Ureter (tissue), 1 donor: ENCODE measurements at regions not wholly inside any gene's neighbourhood (a gene's known extent, or its start where the extent isn't known, plus 50 kb on each side); places are given as distances from the start of the nearest gene placed in this dataset.
"Not testable (repeated sequence)": the region's sequence is repeated elsewhere in the genome, so short reads cannot be mapped to it uniquely, and the experiment has no call there.

Experiments
- DNase-seq: peaks from one replicate; pipeline ENCODE4 v3.0.0-alpha.2; 2020; ENCODE audit warnings: low spot score
- donor health status: DM: yes; HTN: yes; CAD: no.

GRCh38 chr2:88859461-88859860 is 168.0 kb downstream of the RPIA start:
- no peak for DNase-seq

- no peak for DNase-seq
Observed at GRCh38 chr2:88860421-88861075, 169.1 kb downstream of the RPIA start.

DNA sequence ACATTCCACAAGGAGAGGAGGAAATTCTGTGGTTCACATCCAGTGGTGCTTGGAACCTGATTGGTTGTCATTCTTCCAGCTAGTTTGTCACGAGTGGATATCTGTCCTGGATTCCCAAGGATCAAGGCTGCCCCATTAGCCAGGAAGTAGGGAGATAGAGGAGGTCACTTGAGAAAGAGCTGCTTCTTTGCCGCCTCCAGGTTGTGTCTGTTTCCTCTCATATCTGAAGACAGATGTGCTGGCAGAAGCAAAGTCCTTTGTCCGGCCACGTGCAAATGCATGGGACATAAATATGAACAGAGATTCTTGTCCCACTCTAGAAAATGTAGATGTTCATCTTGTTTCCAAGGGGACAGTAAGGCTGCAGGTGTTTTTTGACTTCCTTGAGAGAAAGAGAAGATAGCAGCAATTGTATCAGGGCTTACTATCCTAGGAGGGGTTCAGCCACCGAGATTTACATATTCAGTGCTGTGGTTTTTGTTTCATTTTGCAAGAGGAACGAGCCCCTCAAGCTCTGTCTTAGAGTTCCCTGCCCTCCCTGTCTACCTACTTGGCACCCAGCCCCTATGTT is 174.4 kb downstream of the RPIA start:
- no peak for DNase-seq

DNA sequence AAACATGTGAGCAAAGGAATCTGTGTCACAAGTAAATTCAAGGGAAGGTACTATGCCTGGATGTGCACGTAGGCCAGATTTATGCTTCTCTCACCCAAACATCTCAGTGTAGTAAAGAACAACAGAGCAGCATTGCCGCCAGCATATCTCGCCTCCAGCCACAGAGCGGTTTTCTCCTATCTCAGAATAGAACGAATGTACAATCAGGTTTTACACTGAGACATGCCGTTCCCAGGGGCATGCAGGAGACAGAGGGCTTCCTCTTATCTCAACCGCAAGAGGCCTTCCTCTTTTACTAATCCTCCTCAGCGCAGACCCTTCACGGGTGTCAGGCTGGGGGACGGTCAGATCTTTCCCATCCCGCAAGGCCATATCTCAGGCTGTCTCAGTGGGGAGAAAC is 175.3 kb downstream of the RPIA start:
- no peak for DNase-seq

DNA sequence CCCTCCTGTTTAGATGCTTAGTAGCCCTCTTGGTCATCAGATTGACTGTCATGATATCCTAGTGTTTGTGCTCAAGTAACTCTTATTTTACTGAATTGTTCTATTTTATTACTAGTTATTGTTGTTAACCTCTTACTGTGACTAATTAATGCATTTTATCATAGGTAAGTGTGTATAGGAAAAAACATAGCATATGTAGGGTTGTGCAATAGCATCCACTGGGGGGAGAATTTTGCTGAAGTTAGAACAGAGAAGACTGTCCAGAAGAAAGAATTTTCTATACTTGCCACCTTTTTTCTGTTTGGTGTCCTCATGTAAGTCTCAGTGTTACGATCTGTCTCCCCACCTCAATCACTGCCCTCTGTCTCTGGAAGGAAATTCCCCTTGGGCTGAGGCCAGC is 177.4 kb downstream of the RPIA start:
- DNase-seq: no peak

- no peak for DNase-seq
Observed at GRCh38 chr2:88870267-88870839, 178.9 kb downstream of the RPIA start.

- no peak for DNase-seq
Observed at GRCh38 chr2:88871336-88871735, 179.9 kb downstream of the RPIA start.

DNA sequence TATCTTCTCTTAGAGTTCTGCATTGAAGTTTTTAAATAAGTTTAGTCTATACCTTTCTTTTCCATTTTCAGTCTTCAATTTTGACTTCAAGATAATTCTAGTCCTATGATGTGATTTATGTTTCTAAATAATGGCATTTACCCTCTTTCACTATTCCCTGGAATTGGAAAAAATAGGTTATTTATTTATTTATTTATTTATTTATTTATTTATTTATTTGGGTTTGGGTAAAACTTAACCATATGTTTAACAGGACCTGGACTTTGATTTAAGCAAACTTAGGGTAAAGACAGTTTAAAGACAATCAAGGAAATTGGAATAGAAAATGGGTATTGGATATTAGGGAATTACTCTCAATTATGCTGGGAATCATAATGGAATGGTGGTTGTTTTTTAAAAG is 182.1 kb downstream of the RPIA start:
- no peak for DNase-seq

DNA sequence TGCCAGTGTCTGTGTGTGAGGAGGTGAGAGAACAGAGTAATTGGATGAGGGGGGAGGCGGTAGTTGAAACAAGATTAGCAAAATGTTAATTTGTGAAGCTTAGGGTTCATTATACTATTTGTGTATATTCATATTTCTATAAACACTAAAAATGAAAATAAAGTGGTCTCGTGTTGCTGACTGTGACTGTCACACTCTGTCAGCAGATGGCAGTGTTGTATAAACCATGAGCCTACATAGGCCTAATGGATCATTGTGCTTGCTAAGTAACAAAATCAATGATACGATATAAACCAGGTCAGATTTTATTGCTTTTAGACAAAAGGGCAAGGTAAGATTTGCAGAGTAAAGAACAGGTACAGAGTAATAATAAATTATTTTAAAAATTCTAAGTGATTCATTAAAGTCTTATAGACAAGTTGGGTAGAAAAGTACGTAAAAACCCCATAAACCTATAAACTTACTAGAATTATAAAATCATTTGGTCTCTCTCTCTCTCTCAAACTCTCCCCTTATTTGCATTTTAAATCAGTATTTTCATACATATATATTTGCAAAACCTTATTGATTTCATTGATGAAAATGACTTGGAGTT is 182.7 kb downstream of the RPIA start:
- no peak for DNase-seq

DNA sequence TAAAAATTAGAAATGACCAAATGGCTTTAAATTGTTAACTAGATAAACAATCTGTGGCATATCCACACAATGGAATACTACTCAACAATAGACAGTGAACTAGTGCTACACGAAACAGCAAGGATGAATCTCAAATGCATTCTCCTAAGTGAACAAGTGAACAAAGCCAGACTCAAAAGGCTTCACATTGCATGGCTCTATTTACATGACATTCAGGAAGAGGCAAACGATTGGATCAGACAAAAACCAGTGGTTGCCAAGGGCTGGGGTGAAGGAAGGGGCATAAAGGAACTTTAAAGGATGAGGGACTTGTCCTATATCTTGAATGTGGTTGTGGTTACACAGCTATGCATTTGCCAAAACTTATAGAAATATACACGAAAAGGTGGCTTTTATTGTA is 184.3 kb downstream of the RPIA start:
- DNase-seq: no peak

DNA sequence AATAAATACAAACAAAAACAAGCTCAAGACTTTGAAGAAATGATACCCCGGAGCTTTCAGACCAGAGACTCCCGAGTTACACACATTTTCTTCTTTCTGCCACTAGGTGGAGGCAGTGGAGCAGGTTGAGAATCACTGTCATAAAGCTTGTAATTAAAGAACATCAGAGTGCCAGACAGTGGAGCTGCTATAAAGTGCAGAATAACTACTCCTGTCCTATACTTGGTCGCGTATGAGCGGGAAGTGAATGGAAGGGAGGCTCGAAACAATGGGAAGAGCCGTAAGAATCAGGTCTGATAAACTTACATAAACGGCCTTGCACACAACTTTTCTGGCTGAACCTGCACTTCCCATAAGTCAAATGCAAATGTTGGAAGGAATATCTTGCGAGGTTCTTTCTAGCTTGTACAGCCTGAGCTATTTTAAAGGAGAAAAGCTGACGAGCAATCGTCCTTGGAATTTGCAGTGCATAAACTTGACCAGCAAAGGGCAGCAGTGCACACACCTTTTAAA is 189.0 kb downstream of the RPIA start:
- no peak for DNase-seq

- DNase-seq: no peak
Observed at GRCh38 chr2:88885275-88885674, 193.8 kb downstream of the RPIA start.

DNA sequence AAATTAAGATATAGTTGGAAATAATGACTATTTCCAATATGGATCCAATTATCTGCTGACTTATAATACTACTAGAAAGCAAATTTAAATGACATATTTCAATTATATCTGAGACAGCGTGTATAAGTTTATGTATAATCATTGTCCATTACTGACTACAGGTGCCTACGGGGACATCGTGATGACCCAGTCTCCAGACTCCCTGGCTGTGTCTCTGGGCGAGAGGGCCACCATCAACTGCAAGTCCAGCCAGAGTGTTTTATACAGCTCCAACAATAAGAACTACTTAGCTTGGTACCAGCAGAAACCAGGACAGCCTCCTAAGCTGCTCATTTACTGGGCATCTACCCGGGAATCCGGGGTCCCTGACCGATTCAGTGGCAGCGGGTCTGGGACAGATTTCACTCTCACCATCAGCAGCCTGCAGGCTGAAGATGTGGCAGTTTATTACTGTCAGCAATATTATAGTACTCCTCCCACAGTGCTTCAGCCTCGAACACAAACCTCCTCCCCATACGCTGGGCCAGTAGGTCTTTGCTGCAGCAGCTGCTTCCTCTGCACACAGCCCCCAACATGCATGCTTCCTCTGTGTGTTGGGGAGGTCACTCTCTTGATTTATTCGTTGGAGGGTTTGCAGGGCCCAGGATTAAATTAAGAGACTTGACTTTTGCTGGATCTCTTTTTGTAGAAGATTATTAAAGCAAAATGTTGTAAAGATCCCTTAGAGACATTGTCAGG is 194.4 kb downstream of the RPIA start:
- no peak for DNase-seq

- not testable (repeated sequence) for DNase-seq
Observed at GRCh38 chr2:88887466-88887865, 196.0 kb downstream of the RPIA start.

GRCh38 chr2:88892207-88892606 is 200.7 kb downstream of the RPIA start:
- no peak for DNase-seq

DNA sequence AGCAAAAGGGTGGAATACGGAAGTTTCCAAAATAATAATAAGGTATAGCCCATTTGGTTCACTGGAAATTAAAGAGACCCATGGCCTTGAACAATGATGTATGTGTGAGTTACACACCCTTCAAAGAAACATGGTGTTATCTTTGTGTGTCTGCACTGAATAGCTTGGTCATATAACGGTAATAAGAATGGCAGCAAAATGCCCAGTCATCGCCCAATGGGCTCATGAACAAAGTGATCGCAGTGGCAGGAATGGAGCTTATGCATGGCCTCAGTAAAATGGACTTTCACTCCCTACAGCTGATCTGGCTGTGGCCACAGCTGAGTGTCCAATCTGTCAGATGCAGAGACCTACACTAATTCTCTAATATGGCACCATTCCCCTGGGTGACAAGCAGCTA is 201.3 kb downstream of the RPIA start:
- no peak for DNase-seq

DNA sequence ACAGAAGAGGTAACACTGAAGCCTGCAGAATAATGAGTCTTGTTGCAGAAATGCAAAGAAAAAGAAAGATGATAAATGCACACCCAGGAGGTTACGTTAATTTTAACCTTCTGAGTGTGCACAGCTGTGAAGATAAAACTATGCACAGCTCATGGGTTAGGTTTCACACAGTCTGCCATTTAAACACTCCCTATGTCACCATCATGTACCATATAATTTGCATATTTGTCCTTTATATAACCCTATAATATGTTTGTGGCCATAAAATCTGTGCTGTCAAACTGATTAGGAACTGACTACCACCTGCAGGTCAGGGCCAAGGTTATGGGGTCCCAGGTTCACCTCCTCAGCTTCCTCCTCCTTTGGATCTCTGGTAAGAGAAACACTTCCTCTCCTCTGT is 205.5 kb downstream of the RPIA start:
- no peak for DNase-seq

- DNase-seq: no peak
Observed at GRCh38 chr2:88897715-88898114, 206.2 kb downstream of the RPIA start.

DNA sequence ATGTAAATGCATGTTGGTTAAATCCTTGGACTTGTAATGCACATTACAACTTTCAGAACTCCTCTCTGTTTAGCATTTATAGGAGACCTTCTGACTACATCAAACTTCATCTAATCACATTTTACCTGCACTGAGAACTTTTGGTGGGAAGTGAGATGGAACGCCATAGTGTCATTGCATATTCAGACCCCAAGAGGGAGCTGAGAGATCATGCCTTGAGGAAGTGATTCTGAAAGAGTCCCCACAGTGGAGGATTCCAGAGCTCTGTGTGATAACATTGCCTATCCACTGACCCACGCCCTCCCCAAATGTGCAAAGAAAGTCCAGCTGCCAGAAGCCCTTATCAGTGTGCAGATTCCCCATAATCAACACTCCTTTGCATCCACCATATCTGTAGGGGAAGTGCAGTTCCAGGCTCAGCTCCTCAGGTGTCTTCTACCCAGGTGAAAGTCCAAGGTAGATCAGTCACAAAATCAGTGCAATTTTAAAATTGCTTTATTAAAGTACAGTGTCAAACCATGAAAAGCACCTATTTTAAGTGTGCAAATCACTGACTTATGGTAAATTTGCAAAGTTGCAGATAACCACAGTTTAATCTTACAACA is 212.4 kb downstream of the RPIA start:
- DNase-seq: no peak

- DNase-seq: no peak
Observed at GRCh38 chr2:88913280-88913679, 221.8 kb downstream of the RPIA start.

DNA sequence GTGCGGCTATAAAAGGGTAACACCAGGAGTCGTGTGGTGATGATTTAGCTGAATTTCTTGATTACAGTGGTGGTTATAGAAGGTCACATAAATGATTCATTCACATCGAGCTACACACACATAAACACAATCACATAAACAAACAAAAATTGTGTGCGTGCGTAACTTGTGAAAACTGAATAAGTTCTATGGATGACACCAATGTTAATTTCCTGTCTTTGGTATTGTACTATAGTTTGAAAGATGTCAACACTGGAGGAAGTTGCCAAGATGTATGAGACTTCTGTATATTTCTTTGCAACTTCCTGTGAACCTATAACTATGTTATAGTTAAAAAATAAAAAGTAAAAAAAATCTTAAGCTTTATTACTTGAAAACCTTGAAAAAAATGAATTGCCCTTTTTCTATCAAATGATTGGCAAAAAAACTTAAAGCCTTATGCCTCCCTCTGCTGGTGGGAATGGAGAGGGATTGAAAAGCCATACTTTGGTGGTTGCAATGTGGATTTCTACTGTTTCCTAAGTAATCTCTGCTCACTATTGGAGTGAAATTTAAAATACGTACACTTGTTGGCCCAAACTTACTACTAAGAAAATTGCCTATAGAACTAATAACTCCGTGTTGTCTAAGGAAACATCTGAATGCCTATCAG is 227.7 kb downstream of the RPIA start:
- no peak for DNase-seq
